CD4-positive, alpha-beta T cell (primary cell): ENCODE measurements at regions not wholly inside any gene's neighbourhood (a gene's known extent, or its start where the extent isn't known, plus 50 kb on each side); places are given as distances from the start of the nearest gene placed in this dataset.

Experiments
- ATAC-seq: fragments of 200-7000 bp; cut with Tn5 transposase; one replicate; pipeline ENCODE4 v1.10.0; 2022; ENCODE audit warnings: mild to moderate bottlenecking; ENCODE audit not compliant: poor library complexity
- CTCF ChIA-PET: fragments of 350-600 bp; sonication (Branson Sonifier 250); formaldehyde crosslinking; loops from one replicate; lab custom pipeline; 2021; ENCODE audit warnings: antibody characterized with exemption, inconsistent platforms; lab: Charles Lee
- POLR2A ChIA-PET: fragments of 350-600 bp; sonication (Branson Sonifier 250); formaldehyde crosslinking; loops from one replicate; lab custom pipeline; 2021; ENCODE audit warnings: antibody characterized with exemption, inconsistent platforms; lab: Charles Lee
- DNase-seq, 14 experiments: peaks; one replicate each; pipeline ENCODE4 v3.0.0-alpha.2; 2013 to 2020; ENCODE audit warnings: mixed read lengths in 2 of 14
- H3K27ac ChIP-seq, 2 donors: one replicate each; pipeline versions ENCODE4 v1.5.1 to v1.7.0; 2013; ENCODE audit warnings: low read length in 2 of 2, low read depth in 1 of 2, mild to moderate bottlenecking in 1 of 2
- H3K27me3 ChIP-seq, 2 experiments: 1 replicate in 1 of 2; 2 replicates in 1 of 2; pipeline versions ENCODE4 v1.6.1 to v1.7.0; 2013; ENCODE audit warnings: low read length in 2 of 2, control low read depth in 1 of 2, mild to moderate bottlenecking in 1 of 2, moderate library complexity in 1 of 2; ENCODE audit not compliant: insufficient read depth in 2 of 2, control insufficient read depth in 1 of 2
- H3K36me3 ChIP-seq: one replicate; pipeline ENCODE4 v1.6.1; 2013; ENCODE audit warnings: low read length, control low read depth; ENCODE audit not compliant: insufficient read depth
- H3K4me1 ChIP-seq: one replicate; pipeline ENCODE4 v1.6.1; 2013; ENCODE audit warnings: low read length, control low read depth; ENCODE audit not compliant: insufficient read depth
- H3K4me3 ChIP-seq: one replicate; pipeline ENCODE4 v1.5.1; 2013; ENCODE audit warnings: mild to moderate bottlenecking, low read length, moderate library complexity
- H3K9me3 ChIP-seq, 2 experiments: 1 replicate in 1 of 2; 2 replicates in 1 of 2; pipeline versions ENCODE4 v1.6.1 to v1.7.0; 2013; ENCODE audit warnings: low read length in 2 of 2, mild to moderate bottlenecking in 2 of 2, control low read depth in 1 of 2, moderate library complexity in 1 of 2; ENCODE audit not compliant: control insufficient read depth in 1 of 2, insufficient read depth in 1 of 2
- H3K27ac Mint-ChIP-seq: one replicate; pipeline ENCODE4 v1.8.0; 2020; ENCODE audit warnings: mixed read lengths
- H3K27me3 Mint-ChIP-seq: one replicate; pipeline ENCODE4 v1.8.0; 2021; ENCODE audit warnings: mixed read lengths
- H3K36me3 Mint-ChIP-seq: one replicate; pipeline ENCODE4 v1.8.0; 2021; ENCODE audit warnings: low read depth, mixed read lengths
- H3K4me1 Mint-ChIP-seq: one replicate; pipeline ENCODE4 v1.8.0; 2021; ENCODE audit warnings: low read depth, mixed read lengths
- H3K4me3 Mint-ChIP-seq: one replicate; pipeline ENCODE4 v1.8.0; 2020; ENCODE audit warnings: mild to moderate bottlenecking, mixed read lengths
- H3K9me3 Mint-ChIP-seq: one replicate; pipeline ENCODE4 v1.8.0; 2020; ENCODE audit warnings: mixed read lengths
- CTCF ChIP-seq: fragments of 200-600 bp; IDR thresholded peaks from one replicate; pipeline ENCODE4 v1.8.0; 2022; ENCODE audit warnings: antibody characterized with exemption, mild to moderate bottlenecking
- intact Hi-C, 2 experiments: fragments of 100-400 bp; cut with DNase I in 1 of 2; cut with micrococcal nuclease in 1 of 2; formaldehyde crosslinking; loops; one replicate each; pipeline versions ENCODE4 v1.15.1 to v1.9.0; 2023 to 2025; cut with DNase I, micrococcal nuclease

- H3K27ac Mint-ChIP-seq = no peak overlapping the region
- TF ChIP-seq CTCF = no peak
- Histone ChIP-seq H3K9me3 (peaks cover 0 to 4% of the 10 kb centered on the region in 2 experiments), H3K27ac (no peak overlapping the region), H3K27me3 (no peaks in the 10 kb centered on the region), H3K4me3 (no peak overlapping the region), H3K36me3 (no peaks in the 10 kb centered on the region), H3K4me1 (no peaks in the 10 kb centered on the region)
- H3K4me3 Mint-ChIP-seq = no peak overlapping the region
- no peaks in the 10 kb centered on the region for H3K9me3 Mint-ChIP-seq
- no peaks in the 10 kb centered on the region for H3K4me1 Mint-ChIP-seq
- ChIA-PET CTCF (no interaction called here), POLR2A (no interaction called here)
- intact Hi-C loops = no loop called here
- H3K36me3 Mint-ChIP-seq = no peaks in the 10 kb centered on the region
- H3K27me3 Mint-ChIP-seq = no peaks in the 10 kb centered on the region
- no peak for DNase-seq
- ATAC-seq = no peak
Observed at GRCh38 chr9:82726424-82727276, 336.3 kb downstream of the RASEF start.

- Mint-ChIP-seq H3K27me3 (no peaks in the 10 kb centered on the region), H3K27ac (no peak overlapping the region), H3K9me3 (no peaks in the 10 kb centered on the region), H3K4me1 (no peaks in the 10 kb centered on the region), H3K36me3 (no peaks in the 10 kb centered on the region), H3K4me3 (no peak overlapping the region)
- Histone ChIP-seq H3K27ac (no peak overlapping the region), H3K36me3 (no peaks in the 10 kb centered on the region), H3K27me3 (no peaks in the 10 kb centered on the region), H3K4me1 (no peaks in the 10 kb centered on the region), H3K4me3 (no peak overlapping the region), H3K9me3 (peaks cover 0 to 4% of the 10 kb centered on the region in 2 experiments)
- intact Hi-C loops = no loop called here
- no peak for DNase-seq
- no peak for ATAC-seq
- CTCF ChIA-PET = no interaction called here
- POLR2A ChIA-PET = no interaction called here
- TF ChIP-seq CTCF = no peak
Observed at GRCh38 chr9:82729141-82729540, 333.8 kb downstream of the RASEF start.

- H3K27me3 ChIP-seq = no peaks in the 10 kb centered on the region
- Mint-ChIP-seq H3K4me3 (no peak overlapping the region), H3K36me3 (no peaks in the 10 kb centered on the region), H3K4me1 (no peaks in the 10 kb centered on the region), H3K27me3 (no peaks in the 10 kb centered on the region), H3K9me3 (no peaks in the 10 kb centered on the region), H3K27ac (no peak overlapping the region)
- DNase-seq = no peak
- ATAC-seq = no peak
- intact Hi-C loops = no loop called here
- H3K9me3 ChIP-seq = peaks cover 0 to 4% of the 10 kb centered on the region in 2 experiments
- H3K27ac ChIP-seq = no peak overlapping the region
- H3K4me1 ChIP-seq = no peaks in the 10 kb centered on the region
- TF ChIP-seq CTCF = no peak
- no peak overlapping the region for H3K4me3 ChIP-seq
- no peaks in the 10 kb centered on the region for H3K36me3 ChIP-seq
- ChIA-PET POLR2A (no interaction called here), CTCF (no interaction called here)
Observed at GRCh38 chr9:82729991-82730589, 332.9 kb downstream of the RASEF start.
